Activated T-helper 1 cell treated with anti-CD3 and anti-CD28 coated beads, Interleukin-12 subunit alpha, Interleukin-12 subunit beta, Interleukin-2, Interleukin-4 antibody, amounts not matched to agents 30 ng/mL and 10 ng/mL and 1 ng/mL, durations not matched to agents 14 hours and 24 hours and 36 hours (primary cell): ENCODE measurements at regions not wholly inside any gene's neighbourhood (a gene's known extent, or its start where the extent isn't known, plus 50 kb on each side); places are given as distances from the start of the nearest gene placed in this dataset.

ENCODE experiments used
- DNase-seq: peaks from one replicate; pipeline ENCODE4 v3.0.0; 2021; ENCODE audit warnings: low spot score
- H3K27ac Mint-ChIP-seq: one replicate; pipeline ENCODE4 v1.8.0; 2021; ENCODE audit warnings: mild to moderate bottlenecking, mixed read lengths
- H3K27me3 Mint-ChIP-seq: one replicate; pipeline ENCODE4 v1.8.0; 2022; ENCODE audit warnings: mild to moderate bottlenecking, moderate library complexity, mixed read lengths; ENCODE audit not compliant: insufficient read depth
- H3K36me3 Mint-ChIP-seq: one replicate; pipeline ENCODE4 v1.8.0; 2021; ENCODE audit warnings: low read depth, mixed read lengths
- H3K4me1 Mint-ChIP-seq: one replicate; pipeline ENCODE4 v1.8.0; 2021; ENCODE audit warnings: low read depth, mixed read lengths
- H3K4me3 Mint-ChIP-seq: one replicate; pipeline ENCODE4 v1.8.0; 2021; ENCODE audit warnings: mild to moderate bottlenecking, moderate library complexity, mixed read lengths
- H3K9me3 Mint-ChIP-seq: one replicate; pipeline ENCODE4 v1.8.0; 2021; ENCODE audit warnings: mixed read lengths
- intact Hi-C: fragments of 100-400 bp; cut with micrococcal nuclease; formaldehyde crosslinking; loops from one replicate; pipeline ENCODE4 v1.15.1; 2024

- no peak for DNase-seq
- Mint-ChIP-seq H3K36me3 (no peaks in the 10 kb centered on the region), H3K4me3 (no peak overlapping the region), H3K4me1 (no peaks in the 10 kb centered on the region), H3K9me3 (no peaks in the 10 kb centered on the region), H3K27ac (no peak overlapping the region), H3K27me3 (no peaks in the 10 kb centered on the region)
- intact Hi-C loops, result no loop called here
Observed at GRCh38 chr17:33385133-33385532, 92.0 kb upstream of the ASIC2 start.

DNA sequence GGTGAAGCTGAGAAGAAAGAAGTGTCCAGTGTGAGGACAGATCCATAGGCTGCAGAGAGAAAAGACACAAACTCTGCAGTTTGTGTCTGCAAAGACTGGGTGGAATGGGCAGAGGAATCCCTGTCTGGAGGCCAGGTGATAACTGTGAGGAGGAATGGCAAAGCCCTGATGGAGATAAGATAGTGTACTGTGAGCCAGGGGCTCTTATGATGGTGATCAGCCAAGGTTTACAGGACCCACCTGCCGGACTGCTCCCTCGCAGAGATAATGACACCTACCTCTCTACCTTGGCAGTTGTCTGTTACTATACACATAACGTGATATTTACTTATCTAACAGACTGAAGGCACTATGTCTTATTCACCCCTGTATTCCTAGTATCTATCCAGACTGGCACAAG lies 92.6 kb upstream of the ASIC2 start:
- intact Hi-C loops, result no loop called here
- peaks cover under 1% of the 10 kb centered on the region for H3K27me3 Mint-ChIP-seq
- H3K27ac Mint-ChIP-seq, result no peak overlapping the region
- no peaks in the 10 kb centered on the region for H3K9me3 Mint-ChIP-seq
- no peak overlapping the region for H3K4me3 Mint-ChIP-seq
- no peak for DNase-seq
- no peaks in the 10 kb centered on the region for H3K36me3 Mint-ChIP-seq
- H3K4me1 Mint-ChIP-seq, result no peaks in the 10 kb centered on the region

DNA sequence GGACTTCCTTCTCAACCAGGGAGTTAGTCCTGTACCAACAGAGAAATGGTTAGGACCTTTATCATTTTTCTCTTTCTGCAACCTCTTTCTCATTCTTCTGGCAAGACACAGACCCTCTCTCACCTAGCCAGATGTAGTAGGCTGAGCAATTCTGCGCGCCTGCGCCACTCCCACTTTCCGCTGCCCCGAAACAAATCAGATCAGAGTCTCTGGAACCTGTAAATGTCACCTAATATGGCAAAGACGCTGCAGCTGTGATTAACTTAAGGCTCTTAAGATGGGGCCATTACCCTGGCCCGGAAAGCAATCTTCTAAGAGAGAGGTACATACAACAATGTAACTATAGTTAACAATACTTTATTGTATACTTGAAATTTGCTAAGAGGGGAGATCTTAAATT lies 94.3 kb upstream of the ASIC2 start:
- Mint-ChIP-seq H3K4me1 (no peaks in the 10 kb centered on the region), H3K9me3 (no peaks in the 10 kb centered on the region), H3K27me3 (peaks cover 2% of the 10 kb centered on the region), H3K27ac (no peak overlapping the region), H3K4me3 (no peak overlapping the region), H3K36me3 (no peaks in the 10 kb centered on the region)
- intact Hi-C loops, result no loop called here
- no peak for DNase-seq

DNA sequence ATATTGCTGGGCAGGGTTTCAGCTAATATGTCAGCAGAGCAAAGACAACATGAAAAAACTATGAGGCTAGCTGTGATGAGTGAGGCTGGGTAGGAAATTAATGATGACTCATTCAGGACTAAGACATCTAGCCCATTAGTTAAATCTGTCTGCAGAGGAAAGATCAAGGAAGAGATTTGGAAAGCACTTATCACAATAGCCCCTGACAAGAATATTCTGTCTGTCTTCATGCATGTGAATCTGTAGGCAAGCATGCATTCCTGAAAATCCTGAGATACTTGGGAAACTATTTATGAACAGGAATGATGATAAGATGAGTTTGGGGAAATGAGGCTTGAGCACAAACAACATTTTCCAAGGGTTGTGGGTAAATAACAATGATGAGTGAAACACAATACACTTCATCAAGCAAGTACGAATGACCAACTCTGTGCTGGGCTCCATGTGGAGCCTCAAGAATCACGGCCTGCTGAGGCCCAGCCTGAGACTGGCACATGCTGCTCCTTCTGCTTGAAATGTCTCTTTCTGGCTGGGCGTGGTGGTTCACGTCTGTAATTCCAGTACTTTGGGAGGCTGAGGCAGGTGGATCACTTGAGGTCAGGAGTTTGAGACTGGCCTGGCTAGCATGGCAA lies 96.5 kb upstream of the ASIC2 start:
- Mint-ChIP-seq H3K36me3 (no peaks in the 10 kb centered on the region), H3K9me3 (no peaks in the 10 kb centered on the region), H3K4me1 (no peaks in the 10 kb centered on the region), H3K27ac (no peak overlapping the region), H3K27me3 (peaks cover 2% of the 10 kb centered on the region), H3K4me3 (no peak overlapping the region)
- no peak for DNase-seq
- intact Hi-C loops, result no loop called here

- H3K27me3 Mint-ChIP-seq, result peaks cover 2% of the 10 kb centered on the region
- no peaks in the 10 kb centered on the region for H3K36me3 Mint-ChIP-seq
- no peaks in the 10 kb centered on the region for H3K4me1 Mint-ChIP-seq
- H3K27ac Mint-ChIP-seq, result no peak overlapping the region
- no peak for DNase-seq
- intact Hi-C loops, result no loop called here
- no peak overlapping the region for H3K4me3 Mint-ChIP-seq
- H3K9me3 Mint-ChIP-seq, result no peaks in the 10 kb centered on the region
Observed at GRCh38 chr17:33390479-33391176, 97.5 kb upstream of the ASIC2 start.

GRCh38 chr17:33396818-33397217 lies 103.7 kb upstream of the ASIC2 start:
- Mint-ChIP-seq H3K4me3 (no peak overlapping the region), H3K27me3 (peaks cover 2% of the 10 kb centered on the region), H3K4me1 (no peaks in the 10 kb centered on the region), H3K36me3 (no peaks in the 10 kb centered on the region), H3K27ac (no peak overlapping the region), H3K9me3 (no peaks in the 10 kb centered on the region)
- no peak for DNase-seq
- intact Hi-C loops, result no loop called here

DNA sequence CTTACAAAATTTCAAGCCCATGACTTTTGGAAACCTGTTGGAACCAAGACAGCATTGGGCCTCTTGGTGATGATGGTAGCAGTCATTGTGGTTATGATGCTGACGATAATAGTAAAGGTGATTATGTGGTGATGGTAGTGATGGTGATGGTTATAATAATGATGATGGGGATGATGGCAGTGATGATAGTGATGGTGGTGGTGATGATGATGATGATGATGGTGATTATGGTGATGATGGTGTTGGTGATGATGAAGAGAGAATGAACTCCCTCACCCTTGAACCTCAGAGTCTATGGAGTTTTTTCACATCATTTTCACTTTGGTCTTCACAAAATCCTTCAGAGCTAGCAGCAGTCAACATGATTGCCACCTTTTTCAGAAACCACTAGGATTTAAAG lies 105.3 kb upstream of the ASIC2 start:
- no peaks in the 10 kb centered on the region for H3K36me3 Mint-ChIP-seq
- peaks cover 2% of the 10 kb centered on the region for H3K27me3 Mint-ChIP-seq
- no peaks in the 10 kb centered on the region for H3K9me3 Mint-ChIP-seq
- no peak overlapping the region for H3K4me3 Mint-ChIP-seq
- intact Hi-C loops, result no loop called here
- no peak overlapping the region for H3K27ac Mint-ChIP-seq
- DNase-seq, result no peak
- no peaks in the 10 kb centered on the region for H3K4me1 Mint-ChIP-seq

- H3K27me3 Mint-ChIP-seq, result peaks cover 2% of the 10 kb centered on the region
- intact Hi-C loops, result no loop called here
- H3K4me1 Mint-ChIP-seq, result no peaks in the 10 kb centered on the region
- DNase-seq, result no peak
- H3K36me3 Mint-ChIP-seq, result no peaks in the 10 kb centered on the region
- no peak overlapping the region for H3K27ac Mint-ChIP-seq
- H3K9me3 Mint-ChIP-seq, result no peaks in the 10 kb centered on the region
- no peak overlapping the region for H3K4me3 Mint-ChIP-seq
Observed at GRCh38 chr17:33401249-33401648, 108.2 kb upstream of the ASIC2 start.

DNA sequence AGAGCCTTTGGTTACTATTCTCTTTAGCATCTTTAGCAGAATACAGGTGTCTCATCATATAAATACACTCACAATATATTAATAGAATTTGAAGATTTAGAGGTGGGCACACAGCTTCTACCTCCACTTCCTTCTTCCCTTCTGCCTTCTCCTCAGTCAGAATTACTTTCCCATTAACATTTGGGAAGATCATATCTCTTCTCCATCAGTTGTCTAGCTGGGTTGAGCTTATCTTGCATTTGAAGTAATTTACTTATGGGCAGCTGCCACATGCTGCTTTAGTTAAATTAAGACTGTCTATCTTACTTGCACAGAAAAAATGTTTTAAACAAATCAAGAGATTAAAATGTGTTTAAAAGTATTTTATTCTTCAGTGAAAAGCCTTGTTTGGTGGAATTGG lies 110.1 kb upstream of the ASIC2 start:
- H3K4me1 Mint-ChIP-seq, result no peaks in the 10 kb centered on the region
- no peaks in the 10 kb centered on the region for H3K36me3 Mint-ChIP-seq
- no peak for DNase-seq
- no peaks in the 10 kb centered on the region for H3K9me3 Mint-ChIP-seq
- intact Hi-C loops, result no loop called here
- H3K4me3 Mint-ChIP-seq, result no peak overlapping the region
- no peak overlapping the region for H3K27ac Mint-ChIP-seq
- H3K27me3 Mint-ChIP-seq, result peaks cover 2% of the 10 kb centered on the region

- Mint-ChIP-seq H3K27ac (no peak overlapping the region), H3K9me3 (no peaks in the 10 kb centered on the region), H3K36me3 (no peaks in the 10 kb centered on the region), H3K27me3 (peaks cover 2% of the 10 kb centered on the region), H3K4me1 (no peaks in the 10 kb centered on the region), H3K4me3 (no peak overlapping the region)
- no peak for DNase-seq
- intact Hi-C loops, result no loop called here
Observed at GRCh38 chr17:33404070-33404819, 111.2 kb upstream of the ASIC2 start.

DNA sequence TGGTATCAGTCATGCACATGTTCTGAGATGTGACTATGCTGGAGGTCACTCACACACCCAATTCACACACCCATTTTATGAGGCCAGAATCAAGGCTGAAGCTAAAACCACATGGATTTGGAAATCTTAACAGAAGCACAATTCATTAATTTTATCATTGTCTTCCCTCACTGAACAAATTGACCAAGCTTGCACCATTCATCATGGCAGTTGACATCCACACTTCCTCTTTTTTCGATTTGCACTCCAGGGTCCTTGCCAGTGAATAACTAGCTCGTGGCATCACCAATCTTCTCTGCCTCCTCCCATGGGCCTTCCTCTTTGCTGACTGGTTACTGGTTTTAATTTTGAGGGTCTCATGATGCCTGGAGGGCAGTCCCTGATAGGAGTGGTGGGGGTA lies 123.0 kb upstream of the ASIC2 start:
- Mint-ChIP-seq H3K4me3 (no peak overlapping the region), H3K27ac (no peak overlapping the region), H3K4me1 (no peaks in the 10 kb centered on the region), H3K9me3 (peaks cover 4% of the 10 kb centered on the region), H3K27me3 (no peaks in the 10 kb centered on the region), H3K36me3 (no peaks in the 10 kb centered on the region)
- intact Hi-C loops, result no loop called here
- no peak for DNase-seq

GRCh38 chr17:33421933-33422332 lies 128.8 kb upstream of the ASIC2 start:
- no peaks in the 10 kb centered on the region for H3K4me1 Mint-ChIP-seq
- no peak overlapping the region for H3K27ac Mint-ChIP-seq
- H3K4me3 Mint-ChIP-seq, result no peak overlapping the region
- no peaks in the 10 kb centered on the region for H3K27me3 Mint-ChIP-seq
- H3K9me3 Mint-ChIP-seq, result peaks cover 6% of the 10 kb centered on the region
- intact Hi-C loops, result no loop called here
- no peak for DNase-seq
- no peaks in the 10 kb centered on the region for H3K36me3 Mint-ChIP-seq

DNA sequence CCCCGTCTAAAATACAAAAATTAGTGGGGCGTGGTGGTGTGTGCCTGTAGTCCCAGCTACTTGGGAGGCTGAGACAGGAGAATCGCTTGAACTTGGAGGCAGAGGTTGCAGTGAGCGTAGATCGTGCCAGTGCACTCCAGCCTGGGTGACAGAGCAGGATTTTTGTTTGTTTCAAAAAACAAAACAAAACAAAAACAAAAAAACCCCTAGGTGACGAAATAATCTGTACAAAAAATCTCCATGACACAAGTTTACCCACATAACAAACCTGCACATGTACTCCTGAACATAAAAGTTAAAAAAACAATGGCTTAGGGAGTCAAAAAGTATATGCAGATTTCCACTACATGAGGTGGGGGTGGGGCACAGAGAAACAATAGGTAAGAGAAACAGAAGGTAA lies 140.5 kb upstream of the ASIC2 start:
- Mint-ChIP-seq H3K9me3 (peaks cover 4% of the 10 kb centered on the region), H3K4me1 (no peaks in the 10 kb centered on the region), H3K36me3 (no peaks in the 10 kb centered on the region), H3K27me3 (peaks cover under 1% of the 10 kb centered on the region), H3K27ac (no peak overlapping the region), H3K4me3 (no peak overlapping the region)
- no peak for DNase-seq
- intact Hi-C loops, result no loop called here
